Stimulated activated CD4-positive, alpha-beta T cell treated with anti-CD3 and anti-CD28 coated beads, Interleukin-2, amount 100 ng/mL, for 48 hours (primary cell): ENCODE measurements at regions not wholly inside any gene's neighbourhood (a gene's known extent, or its start where the extent isn't known, plus 50 kb on each side); places are given as distances from the start of the nearest gene placed in this dataset.

Experiments used
- DNase-seq, 2 donors: peaks; one replicate each; pipeline ENCODE4 v3.0.0-alpha.2; 2020

GRCh38 chr6:40312213-40313015 lies 274.8 kb downstream of the LRFN2 start:
- no peak for DNase-seq

DNA sequence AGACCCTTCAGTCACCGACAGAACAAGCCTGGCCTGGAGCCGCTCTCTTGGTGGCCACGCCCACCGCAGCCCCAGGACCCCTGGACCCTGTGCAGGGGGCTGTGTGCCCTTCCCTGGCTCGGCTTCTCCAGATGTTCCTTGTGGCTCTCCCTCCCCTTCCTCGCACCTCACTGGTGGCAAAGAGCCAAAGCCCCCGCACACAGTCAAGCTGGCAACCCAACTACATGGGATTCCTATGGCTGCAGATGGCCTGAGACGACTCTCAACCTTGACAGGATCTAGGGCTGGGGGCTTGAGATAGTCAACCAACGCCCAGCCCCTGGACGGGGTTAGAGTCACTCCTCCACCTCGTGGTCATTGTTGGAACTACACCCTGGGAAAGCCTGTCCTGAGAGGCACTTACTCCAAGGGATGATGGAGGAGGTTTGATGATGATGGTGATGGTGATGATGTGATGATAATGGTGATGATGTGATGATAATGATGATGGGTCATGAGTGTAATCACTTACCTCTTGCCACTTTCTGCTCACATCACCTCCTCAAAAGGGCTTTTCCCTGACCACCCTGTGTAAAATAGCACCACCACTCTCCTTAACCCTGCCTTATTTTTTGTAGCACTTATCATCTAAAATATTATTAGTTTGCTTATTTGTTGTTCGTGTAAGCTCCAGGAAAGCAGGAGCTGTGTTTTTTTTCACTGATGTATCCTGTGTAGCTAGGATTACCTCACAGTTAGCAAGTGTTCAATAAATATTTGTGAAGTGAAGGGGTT lies 278.4 kb downstream of the LRFN2 start:
- peak; percentile 67 to 69 for DNase-seq

DNA sequence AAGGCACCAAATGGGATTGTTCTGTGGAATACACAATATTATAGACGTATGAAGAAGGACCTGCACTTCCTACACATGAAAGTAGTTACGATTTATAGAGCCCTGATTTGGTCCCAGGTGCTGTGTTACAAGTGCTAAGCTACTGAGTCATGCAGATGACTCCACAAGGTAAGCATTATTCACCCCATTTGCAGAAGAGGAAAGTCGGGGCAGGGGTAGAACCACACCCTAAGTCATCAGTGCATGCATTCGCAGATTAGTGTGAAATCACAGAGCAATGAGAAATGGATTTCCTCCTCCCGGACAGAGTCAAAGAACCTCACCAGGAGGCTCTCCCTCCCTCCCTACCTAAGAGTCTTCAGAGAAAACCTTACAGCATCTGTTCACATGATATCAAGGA lies 279.5 kb downstream of the LRFN2 start:
- no peak for DNase-seq

DNA sequence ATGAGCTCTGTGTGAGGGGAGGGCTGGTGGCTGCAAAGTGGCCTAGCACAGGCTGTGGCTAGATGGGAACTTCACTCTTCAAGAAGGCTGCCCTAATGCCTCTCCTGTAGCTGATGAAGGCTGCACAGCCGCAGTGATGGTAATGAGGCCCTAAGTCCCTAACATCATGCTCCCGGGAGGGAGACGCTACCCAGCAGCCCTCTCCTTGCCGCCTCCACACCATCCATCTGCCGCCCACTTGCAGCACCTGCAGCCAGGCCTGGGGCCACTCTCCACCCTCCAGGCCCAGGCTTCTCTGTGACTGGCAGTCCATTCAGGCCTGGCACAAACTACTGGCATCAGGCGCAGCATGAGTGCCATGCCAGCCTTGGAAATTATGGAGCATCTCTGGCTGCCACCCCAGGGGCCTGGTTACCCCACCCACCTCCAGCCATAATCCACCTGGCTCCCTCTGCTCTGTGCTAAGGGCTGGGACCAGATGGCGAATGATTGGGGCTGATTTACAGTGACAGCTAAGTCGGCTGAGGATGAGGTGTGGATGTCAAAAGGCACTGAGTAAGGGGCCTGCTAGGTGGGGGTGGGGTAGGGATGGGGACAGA lies 284.2 kb downstream of the LRFN2 start:
- DNase-seq: no peak

DNA sequence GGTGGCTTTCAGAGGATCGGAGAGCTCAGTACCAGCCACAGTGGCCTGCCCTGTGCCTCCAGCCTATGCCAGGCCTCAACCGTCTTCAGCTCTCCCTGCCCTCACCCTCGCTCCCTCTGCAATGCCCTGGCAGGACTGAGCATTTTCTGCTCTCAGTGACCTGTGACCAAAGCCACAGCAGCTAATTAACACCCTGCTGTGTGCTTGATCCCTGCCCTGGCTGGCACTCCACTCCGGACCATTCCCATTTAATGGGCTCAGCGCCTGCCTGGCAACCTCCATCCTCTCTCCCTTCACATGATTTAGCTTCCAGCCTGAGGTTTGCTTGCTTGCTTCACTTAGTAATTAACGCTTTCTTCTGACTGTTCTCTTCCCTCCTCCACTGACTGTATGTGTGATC lies 287.5 kb downstream of the LRFN2 start:
- no peak for DNase-seq

DNA sequence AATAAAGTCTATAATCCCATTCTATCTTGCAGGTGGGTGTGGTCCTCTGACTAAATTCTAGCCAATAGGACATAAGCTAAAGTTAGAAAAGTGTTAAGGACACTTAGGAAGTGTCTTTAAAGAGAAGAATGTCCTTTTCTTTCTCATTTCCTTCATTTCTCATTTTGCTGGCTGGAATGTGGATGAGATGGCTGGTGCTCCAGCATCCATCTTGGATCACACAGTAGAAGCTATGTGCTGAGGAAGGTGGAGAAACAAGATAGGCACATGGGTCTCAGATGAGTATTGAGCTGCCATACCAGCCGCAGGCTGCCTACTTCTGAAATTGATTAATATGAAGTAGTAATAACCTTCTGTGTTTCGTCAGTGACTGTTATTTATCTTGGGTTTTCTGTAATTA lies 289.0 kb downstream of the LRFN2 start:
- DNase-seq: no peak

- DNase-seq: no peak
Observed at GRCh38 chr6:40295251-40295950, 291.8 kb downstream of the LRFN2 start.

DNA sequence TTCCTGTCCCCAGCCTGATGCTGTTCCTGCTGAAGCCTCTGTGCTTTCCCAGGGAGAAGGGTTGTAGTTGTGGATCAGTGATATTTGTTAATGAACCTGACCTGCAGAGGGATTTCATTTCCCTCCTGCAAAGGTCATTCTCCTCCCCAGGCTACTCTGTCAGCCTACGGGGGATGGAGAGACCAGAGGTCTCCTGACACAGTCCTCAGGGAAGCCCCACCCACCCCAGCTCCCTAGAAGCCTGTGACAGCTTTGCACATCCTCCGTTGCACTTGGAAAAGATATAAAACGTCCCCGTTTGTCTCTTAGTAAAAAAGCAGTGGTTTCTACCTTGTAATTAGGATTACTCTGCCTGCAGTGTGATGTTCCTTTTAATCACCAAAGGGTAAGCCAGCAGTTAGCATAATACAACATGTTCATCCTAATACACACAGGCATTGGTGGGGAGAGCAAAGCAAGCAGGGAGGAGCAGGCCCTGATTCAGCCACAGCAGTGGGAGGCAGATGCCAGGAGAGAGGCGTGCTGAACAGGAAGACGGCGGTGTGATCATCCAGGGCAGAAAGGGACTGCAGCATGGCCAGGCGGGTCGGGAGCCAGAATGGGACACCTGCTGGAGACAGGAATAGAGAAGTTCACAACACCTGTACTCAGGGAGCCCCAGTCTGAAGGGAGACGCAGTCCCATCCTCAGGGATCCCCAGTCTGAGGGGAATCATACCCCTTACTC lies 293.5 kb downstream of the LRFN2 start:
- no peak for DNase-seq

DNA sequence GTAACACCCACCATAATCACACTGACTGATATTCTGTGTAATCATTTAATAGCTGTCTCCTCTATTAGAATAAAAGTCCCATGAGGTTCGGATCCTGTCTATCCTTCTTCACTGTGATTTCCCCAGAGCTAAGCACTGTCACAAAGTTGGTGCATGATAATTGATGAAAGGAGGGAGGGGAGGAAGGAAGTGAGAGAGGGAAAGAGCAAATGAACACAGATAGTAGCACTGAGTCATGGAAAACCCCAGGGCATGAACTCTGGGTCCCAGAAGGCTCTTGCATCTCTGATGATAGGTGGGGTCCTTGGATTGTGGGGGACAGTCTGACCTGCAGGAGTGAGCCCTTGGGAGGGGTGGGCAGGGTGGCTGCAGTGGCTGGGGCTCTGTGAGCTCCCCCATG lies 294.1 kb downstream of the LRFN2 start:
- DNase-seq: no peak

DNA sequence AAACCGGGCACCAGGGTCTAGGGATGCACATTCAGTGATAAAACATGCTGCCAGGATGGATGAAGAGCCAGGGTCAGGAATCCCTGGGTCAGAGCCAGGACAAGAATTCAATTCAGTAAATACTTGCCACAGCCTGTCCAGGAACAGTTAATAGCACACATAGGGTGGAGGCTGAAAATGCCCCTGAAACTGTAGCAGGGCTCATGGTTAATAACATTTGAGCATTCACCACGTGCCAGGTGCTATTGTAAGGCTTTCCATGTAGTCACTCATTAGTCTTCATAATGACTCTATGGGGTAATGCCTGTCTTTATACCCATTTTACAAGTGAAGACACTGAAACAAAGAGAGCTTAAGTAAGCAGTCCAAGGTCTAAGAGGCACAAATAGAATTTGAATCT lies 296.3 kb downstream of the LRFN2 start:
- no peak for DNase-seq

DNA sequence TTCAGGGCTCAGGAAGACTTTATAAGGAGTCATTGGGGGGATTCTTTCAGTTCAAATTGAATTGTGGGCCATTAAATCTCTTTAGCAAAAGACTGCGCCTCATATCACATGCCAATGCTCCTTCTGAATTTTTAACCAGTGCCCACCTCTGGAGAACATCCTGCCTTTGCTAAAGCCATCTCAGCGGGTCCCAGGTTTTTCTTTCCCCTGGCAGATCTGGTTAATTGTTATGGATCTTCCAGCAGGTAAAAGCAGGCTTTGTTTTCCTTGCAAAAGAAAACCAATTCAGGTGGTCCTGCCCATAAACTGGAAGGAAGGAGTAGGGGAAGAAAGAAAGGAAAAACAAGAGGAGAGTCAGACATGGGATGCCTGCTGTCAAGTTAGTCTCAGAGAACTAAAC lies 298.2 kb downstream of the LRFN2 start:
- no peak for DNase-seq

GRCh38 chr6:40287296-40287850 lies 299.8 kb downstream of the LRFN2 start:
- DNase-seq: no peak

- DNase-seq: no peak
Observed at GRCh38 chr6:40286721-40287120, 300.4 kb downstream of the LRFN2 start.

GRCh38 chr6:40285996-40286395 lies 301.2 kb downstream of the LRFN2 start:
- DNase-seq: no peak

GRCh38 chr6:40285535-40285934 lies 301.6 kb downstream of the LRFN2 start:
- DNase-seq: no peak

- no peak for DNase-seq
Observed at GRCh38 chr6:40282986-40283385, 304.2 kb downstream of the LRFN2 start.

DNA sequence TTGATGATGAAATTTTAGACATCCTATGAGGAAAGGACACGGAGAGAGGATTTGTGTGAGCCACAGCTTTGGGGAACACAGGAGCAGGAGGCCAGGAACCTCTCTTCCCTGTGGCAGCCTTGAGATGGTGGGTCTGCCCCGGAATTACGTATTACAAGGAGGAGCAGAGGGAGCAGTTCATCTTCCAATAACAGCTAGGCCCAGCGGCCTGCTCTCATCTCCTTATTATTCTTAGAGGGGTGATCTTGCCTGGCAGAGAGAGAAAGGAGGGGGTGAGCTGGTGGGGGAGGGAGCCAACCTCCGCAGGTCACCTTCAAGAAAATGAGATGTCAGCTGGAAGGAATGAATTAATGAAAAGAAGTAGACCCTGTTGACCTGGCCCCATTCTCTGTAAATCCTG lies 305.8 kb downstream of the LRFN2 start:
- DNase-seq: no peak

GRCh38 chr6:40280231-40280630 lies 306.9 kb downstream of the LRFN2 start:
- no peak for DNase-seq

- no peak for DNase-seq
Observed at GRCh38 chr6:40276141-40276540, 311.0 kb downstream of the LRFN2 start.

DNA sequence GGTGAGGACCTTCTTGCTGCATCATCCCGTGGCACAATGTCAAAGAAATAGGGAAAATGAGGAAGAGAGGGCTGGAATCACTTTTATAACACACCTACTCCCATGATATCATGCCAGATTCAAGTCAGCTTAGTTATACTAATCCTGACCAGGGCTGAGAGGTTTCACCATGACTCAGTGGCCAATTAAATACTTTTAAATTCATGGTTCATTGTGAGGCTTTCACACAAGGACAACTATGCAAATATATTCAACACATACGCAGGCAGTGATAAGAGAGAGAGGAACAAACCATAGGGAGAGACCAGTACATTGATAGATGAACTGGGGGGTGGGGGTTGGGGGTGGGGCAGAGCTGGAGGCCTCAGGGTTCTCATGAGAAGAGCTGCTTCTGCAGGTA lies 313.1 kb downstream of the LRFN2 start:
- no peak for DNase-seq

DNA sequence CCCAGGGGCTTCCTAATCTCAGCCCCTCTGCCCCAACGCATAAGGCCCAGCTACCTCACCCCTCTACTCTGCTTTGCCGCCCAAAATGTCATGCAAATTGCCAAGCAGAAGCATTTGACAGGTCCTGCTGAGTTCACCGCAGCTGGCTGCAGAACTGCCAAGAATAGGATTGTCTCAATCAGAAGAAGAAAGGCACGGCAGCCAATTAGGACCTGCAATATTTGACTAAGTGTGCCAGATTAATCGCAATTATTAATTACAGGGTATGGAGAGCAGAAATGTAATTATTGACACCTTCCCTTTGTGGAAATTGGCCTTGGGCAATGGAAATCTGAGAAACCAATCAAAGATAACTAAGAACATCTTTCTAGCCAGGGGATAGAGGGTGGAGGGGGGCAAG lies 318.6 kb downstream of the LRFN2 start:
- no peak for DNase-seq

DNA sequence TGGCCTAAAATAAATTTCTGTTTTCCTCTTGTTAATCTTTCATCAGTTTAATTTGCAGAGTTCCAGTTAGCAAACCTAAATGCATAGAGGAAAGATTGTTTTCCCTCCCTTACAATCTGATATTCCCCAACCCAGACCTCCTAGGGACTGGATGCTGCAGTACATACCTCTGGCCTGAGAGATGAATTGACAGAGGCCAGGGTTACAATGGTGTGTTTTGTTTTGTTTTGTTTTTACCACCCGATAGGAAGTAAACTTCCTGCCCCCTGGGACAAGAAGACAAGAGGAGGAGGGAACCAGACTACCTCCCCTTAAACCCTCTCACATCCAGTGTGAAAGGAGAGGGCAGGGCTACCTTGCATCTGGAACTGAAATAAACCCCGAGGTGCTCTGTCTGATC lies 319.0 kb downstream of the LRFN2 start:
- no peak for DNase-seq
